H1 (cell line): ENCODE measurements at regions not wholly inside any gene's neighbourhood (a gene's known extent, or its start where the extent isn't known, plus 50 kb on each side); places are given as distances from the start of the nearest gene placed in this dataset.

ENCODE experiments used
- BRCA1 ChIP-seq: IDR thresholded peaks from 2 replicates; pipeline ENCODE4 v1.6.1; 2012; ENCODE audit warnings: low read depth, low read length, improper control_type of control experiment
- CBX5 ChIP-seq: fragments of 300-800, 300-1000 bp; sonication (generic); IDR thresholded peaks from 2 replicates; pipeline ENCODE4 v1.7.1; 2016; ENCODE audit warnings: antibody characterized with exemption, low read length, low read depth
- CHD1 ChIP-seq: IDR thresholded peaks from 2 replicates; pipeline ENCODE4 v1.6.1; 2012; ENCODE audit warnings: low read depth, low read length, improper control_type of control experiment
- GABPA ChIP-seq: IDR thresholded peaks from 2 replicates; pipeline ENCODE4 v1.6.1; 2011; ENCODE audit warnings: mild to moderate bottlenecking, low read length, moderate library complexity, borderline replicate concordance; ENCODE audit not compliant: insufficient read depth
- JUN ChIP-seq: IDR thresholded peaks from 2 replicates; pipeline ENCODE4 v1.6.1; 2011; ENCODE audit warnings: low read depth, mild to moderate bottlenecking, improper control_type of control experiment, low read length
- MAFK ChIP-seq: IDR thresholded peaks from 2 replicates; pipeline ENCODE4 v1.6.1; 2012; ENCODE audit warnings: low read depth, mild to moderate bottlenecking, improper control_type of control experiment, low read length
- RXRA ChIP-seq: IDR thresholded peaks from 2 replicates; pipeline ENCODE4 v1.6.1; 2011; ENCODE audit warnings: low read depth, mild to moderate bottlenecking, low read length, moderate library complexity; ENCODE audit not compliant: insufficient read depth
- SIN3A ChIP-seq, 2 experiments: IDR thresholded peaks in 1 of 2; conservative IDR thresholded peaks in 1 of 2; 2 replicates each; pipeline ENCODE4 v1.6.1; 2011 to 2012; ENCODE audit warnings: low read length in 2 of 2, improper control_type of control experiment in 1 of 2, low read depth in 1 of 2, mild to moderate bottlenecking in 1 of 2
- SRF ChIP-seq: IDR thresholded peaks from 2 replicates; pipeline ENCODE4 v1.6.1; 2011; ENCODE audit warnings: mild to moderate bottlenecking, low read depth, low read length, moderate library complexity
- TCF12 ChIP-seq: IDR thresholded peaks from 2 replicates; pipeline ENCODE4 v1.6.1; 2011; ENCODE audit warnings: low read depth, mild to moderate bottlenecking, low read length
- TF ChIP-seq, protein P1 (sequence below): fragments of 300-600 bp; sonication (generic); IDR thresholded peaks from 2 replicates; pipeline ENCODE4 v1.7.1; 2012; ENCODE audit warnings: low read length, moderate library complexity, mild to moderate bottlenecking, inconsistent platforms; ENCODE audit not compliant: insufficient replicate concordance

DNA sequence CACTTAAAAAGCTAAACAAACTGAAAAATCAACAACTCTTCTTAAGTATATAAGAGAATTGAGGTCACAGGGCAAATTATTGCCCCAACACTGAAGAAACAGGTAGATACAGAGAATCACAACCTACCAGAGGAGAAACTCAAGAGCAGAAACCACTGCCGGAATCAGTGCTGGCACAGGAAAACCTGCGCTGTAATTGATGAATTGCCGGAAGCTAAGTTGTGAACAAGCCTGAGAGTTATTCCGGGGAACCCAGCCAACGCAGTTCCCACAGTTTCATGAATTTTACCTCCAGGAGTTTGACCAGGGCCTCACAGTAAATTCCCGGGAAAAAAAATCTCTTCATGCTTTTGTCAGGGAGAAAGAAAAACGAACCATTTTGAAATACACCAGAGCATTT is 657.1 kb upstream of the BRINP3 start (continued):
- TF ChIP-seq, protein P1, sequence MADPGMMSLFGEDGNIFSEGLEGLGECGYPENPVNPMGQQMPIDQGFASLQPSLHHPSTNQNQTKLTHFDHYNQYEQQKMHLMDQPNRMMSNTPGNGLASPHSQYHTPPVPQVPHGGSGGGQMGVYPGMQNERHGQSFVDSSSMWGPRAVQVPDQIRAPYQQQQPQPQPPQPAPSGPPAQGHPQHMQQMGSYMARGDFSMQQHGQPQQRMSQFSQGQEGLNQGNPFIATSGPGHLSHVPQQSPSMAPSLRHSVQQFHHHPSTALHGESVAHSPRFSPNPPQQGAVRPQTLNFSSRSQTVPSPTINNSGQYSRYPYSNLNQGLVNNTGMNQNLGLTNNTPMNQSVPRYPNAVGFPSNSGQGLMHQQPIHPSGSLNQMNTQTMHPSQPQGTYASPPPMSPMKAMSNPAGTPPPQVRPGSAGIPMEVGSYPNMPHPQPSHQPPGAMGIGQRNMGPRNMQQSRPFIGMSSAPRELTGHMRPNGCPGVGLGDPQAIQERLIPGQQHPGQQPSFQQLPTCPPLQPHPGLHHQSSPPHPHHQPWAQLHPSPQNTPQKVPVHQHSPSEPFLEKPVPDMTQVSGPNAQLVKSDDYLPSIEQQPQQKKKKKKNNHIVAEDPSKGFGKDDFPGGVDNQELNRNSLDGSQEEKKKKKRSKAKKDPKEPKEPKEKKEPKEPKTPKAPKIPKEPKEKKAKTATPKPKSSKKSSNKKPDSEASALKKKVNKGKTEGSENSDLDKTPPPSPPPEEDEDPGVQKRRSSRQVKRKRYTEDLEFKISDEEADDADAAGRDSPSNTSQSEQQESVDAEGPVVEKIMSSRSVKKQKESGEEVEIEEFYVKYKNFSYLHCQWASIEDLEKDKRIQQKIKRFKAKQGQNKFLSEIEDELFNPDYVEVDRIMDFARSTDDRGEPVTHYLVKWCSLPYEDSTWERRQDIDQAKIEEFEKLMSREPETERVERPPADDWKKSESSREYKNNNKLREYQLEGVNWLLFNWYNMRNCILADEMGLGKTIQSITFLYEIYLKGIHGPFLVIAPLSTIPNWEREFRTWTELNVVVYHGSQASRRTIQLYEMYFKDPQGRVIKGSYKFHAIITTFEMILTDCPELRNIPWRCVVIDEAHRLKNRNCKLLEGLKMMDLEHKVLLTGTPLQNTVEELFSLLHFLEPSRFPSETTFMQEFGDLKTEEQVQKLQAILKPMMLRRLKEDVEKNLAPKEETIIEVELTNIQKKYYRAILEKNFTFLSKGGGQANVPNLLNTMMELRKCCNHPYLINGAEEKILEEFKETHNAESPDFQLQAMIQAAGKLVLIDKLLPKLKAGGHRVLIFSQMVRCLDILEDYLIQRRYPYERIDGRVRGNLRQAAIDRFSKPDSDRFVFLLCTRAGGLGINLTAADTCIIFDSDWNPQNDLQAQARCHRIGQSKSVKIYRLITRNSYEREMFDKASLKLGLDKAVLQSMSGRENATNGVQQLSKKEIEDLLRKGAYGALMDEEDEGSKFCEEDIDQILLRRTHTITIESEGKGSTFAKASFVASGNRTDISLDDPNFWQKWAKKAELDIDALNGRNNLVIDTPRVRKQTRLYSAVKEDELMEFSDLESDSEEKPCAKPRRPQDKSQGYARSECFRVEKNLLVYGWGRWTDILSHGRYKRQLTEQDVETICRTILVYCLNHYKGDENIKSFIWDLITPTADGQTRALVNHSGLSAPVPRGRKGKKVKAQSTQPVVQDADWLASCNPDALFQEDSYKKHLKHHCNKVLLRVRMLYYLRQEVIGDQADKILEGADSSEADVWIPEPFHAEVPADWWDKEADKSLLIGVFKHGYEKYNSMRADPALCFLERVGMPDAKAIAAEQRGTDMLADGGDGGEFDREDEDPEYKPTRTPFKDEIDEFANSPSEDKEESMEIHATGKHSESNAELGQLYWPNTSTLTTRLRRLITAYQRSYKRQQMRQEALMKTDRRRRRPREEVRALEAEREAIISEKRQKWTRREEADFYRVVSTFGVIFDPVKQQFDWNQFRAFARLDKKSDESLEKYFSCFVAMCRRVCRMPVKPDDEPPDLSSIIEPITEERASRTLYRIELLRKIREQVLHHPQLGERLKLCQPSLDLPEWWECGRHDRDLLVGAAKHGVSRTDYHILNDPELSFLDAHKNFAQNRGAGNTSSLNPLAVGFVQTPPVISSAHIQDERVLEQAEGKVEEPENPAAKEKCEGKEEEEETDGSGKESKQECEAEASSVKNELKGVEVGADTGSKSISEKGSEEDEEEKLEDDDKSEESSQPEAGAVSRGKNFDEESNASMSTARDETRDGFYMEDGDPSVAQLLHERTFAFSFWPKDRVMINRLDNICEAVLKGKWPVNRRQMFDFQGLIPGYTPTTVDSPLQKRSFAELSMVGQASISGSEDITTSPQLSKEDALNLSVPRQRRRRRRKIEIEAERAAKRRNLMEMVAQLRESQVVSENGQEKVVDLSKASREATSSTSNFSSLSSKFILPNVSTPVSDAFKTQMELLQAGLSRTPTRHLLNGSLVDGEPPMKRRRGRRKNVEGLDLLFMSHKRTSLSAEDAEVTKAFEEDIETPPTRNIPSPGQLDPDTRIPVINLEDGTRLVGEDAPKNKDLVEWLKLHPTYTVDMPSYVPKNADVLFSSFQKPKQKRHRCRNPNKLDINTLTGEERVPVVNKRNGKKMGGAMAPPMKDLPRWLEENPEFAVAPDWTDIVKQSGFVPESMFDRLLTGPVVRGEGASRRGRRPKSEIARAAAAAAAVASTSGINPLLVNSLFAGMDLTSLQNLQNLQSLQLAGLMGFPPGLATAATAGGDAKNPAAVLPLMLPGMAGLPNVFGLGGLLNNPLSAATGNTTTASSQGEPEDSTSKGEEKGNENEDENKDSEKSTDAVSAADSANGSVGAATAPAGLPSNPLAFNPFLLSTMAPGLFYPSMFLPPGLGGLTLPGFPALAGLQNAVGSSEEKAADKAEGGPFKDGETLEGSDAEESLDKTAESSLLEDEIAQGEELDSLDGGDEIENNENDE, result no peak
- no peak for TF ChIP-seq MAFK
- TF ChIP-seq SIN3A (conservative IDR thresholded peaks at IDR 0.05 in 1 of 2, IDR thresholded peaks at IDR 0.05 in 1 of 2; ENCODE audit: low read depth in 1 of 2, low read length in 2 of 2), result no peak
- no peak for TF ChIP-seq CHD1
- TF ChIP-seq JUN, result no peak
- TF ChIP-seq BRCA1, result no peak
- TF ChIP-seq RXRA, result no peak
- no peak for TF ChIP-seq TCF12
- no peak for TF ChIP-seq SRF
- TF ChIP-seq GABPA, result no peak
- no peak for TF ChIP-seq CBX5
